Calu3 (cell line): ENCODE measurements at regions not wholly inside any gene's neighbourhood (a gene's known extent, or its start where the extent isn't known, plus 50 kb on each side); places are given as distances from the start of the nearest gene placed in this dataset.

Source experiments
- BruUV-seq: library from RNA; stranded (reverse); fragments of 400-500 nt; replicated peaks from 2 replicates; lab custom pipeline; 2021; lab: Mats Ljungman, UMichigan
- CTCF ChIA-PET: fragments of 300-600 bp; sonication (Branson Sonifier 250); formaldehyde crosslinking; loops from one replicate; lab custom pipeline; 2022; ENCODE audit warnings: antibody characterized with exemption; lab: Charles Lee
- DNase-seq: peaks from one replicate; pipeline ENCODE4 v3.0.0; 2022
- H3K27ac Mint-ChIP-seq: one replicate; pipeline ENCODE4 v1.8.0; 2022; ENCODE audit warnings: mixed read lengths; ENCODE audit not compliant: unreplicated experiment
- H3K27me3 Mint-ChIP-seq: one replicate; pipeline ENCODE4 v1.8.0; 2022; ENCODE audit warnings: mixed read lengths; ENCODE audit not compliant: unreplicated experiment
- H3K36me3 Mint-ChIP-seq: one replicate; pipeline ENCODE4 v1.8.0; 2022; ENCODE audit warnings: mild to moderate bottlenecking, moderate library complexity, mixed read lengths; ENCODE audit not compliant: insufficient read depth, unreplicated experiment
- H3K4me1 Mint-ChIP-seq: one replicate; pipeline ENCODE4 v1.8.0; 2022; ENCODE audit warnings: mild to moderate bottlenecking, low read depth, mixed read lengths; ENCODE audit not compliant: unreplicated experiment
- H3K4me3 Mint-ChIP-seq: one replicate; pipeline ENCODE4 v1.8.0; 2022; ENCODE audit warnings: mild to moderate bottlenecking, low read depth, moderate library complexity, mixed read lengths; ENCODE audit not compliant: unreplicated experiment
- H3K9me3 Mint-ChIP-seq: one replicate; pipeline ENCODE4 v1.8.0; 2022; ENCODE audit warnings: low read depth, mixed read lengths; ENCODE audit not compliant: unreplicated experiment
- intact Hi-C: fragments of 100-400 bp; cut with micrococcal nuclease; formaldehyde crosslinking; loops from one replicate; pipeline ENCODE4 v1.10.0; 2022; ENCODE audit not compliant: unreplicated experiment
- TF ChIP-seq, protein P1 (sequence below): fragments of 200-600 bp; IDR thresholded peaks from one replicate; pipeline ENCODE4 v1.8.0; 2022; ENCODE audit warnings: antibody characterized with exemption; ENCODE audit not compliant: unreplicated experiment

DNA sequence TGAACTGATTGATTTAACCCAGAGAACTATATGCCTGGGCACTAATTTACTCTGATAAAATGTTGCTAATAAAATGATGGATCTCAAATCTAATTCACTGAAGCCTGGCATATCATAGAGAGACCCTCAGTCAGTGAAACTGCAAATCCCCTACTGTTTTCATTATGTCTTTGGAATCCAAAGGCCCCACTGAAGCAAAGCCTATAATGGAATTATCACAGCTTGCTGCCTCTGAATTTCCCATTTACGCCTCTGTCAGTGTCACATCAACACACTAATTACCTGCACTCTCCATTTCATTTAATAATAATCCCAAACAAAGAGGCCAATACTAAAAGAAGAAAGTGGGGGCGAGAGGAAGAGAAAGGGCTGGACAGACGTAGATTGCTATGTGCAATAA lies 470.9 kb downstream of the MBD2 start:
- H3K27me3 Mint-ChIP-seq = no peaks in the 10 kb centered on the region
- H3K36me3 Mint-ChIP-seq = no peaks in the 10 kb centered on the region

DNA sequence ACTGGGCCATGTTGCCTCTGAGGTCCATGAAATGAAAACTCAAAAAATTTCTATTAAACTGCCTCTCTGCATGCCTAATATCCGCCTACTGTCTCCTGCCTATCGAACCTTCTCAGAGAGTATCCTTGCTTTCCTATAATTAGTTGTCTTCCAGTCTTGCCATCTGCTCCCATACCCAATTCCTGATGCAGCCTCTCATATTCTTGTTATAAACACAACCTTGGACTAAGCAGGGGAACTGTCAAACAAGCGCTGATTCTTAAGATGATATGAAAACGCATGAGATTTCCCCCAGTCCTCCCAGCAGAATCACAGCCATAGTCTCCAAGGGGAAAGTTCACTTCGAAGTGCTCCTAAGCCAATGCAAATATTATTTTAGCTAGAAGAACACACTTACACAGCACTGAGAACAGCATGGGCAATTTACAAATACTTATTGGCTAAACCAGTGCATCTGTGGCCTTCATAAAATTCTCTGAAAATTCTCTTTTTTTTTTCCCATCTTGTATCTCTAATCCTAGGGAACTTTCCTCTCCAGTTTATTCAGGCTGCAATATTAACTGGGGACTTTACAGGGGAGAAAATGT lies 471.6 kb downstream of the MBD2 start:
- H3K27ac Mint-ChIP-seq = no peak overlapping the region
- BruUV-seq = no TSS peak
- no peaks in the 10 kb centered on the region for H3K27me3 Mint-ChIP-seq
- H3K36me3 Mint-ChIP-seq = no peaks in the 10 kb centered on the region
- no peak for DNase-seq
- H3K4me1 Mint-ChIP-seq = no peaks in the 10 kb centered on the region
- TF ChIP-seq, protein P1, sequence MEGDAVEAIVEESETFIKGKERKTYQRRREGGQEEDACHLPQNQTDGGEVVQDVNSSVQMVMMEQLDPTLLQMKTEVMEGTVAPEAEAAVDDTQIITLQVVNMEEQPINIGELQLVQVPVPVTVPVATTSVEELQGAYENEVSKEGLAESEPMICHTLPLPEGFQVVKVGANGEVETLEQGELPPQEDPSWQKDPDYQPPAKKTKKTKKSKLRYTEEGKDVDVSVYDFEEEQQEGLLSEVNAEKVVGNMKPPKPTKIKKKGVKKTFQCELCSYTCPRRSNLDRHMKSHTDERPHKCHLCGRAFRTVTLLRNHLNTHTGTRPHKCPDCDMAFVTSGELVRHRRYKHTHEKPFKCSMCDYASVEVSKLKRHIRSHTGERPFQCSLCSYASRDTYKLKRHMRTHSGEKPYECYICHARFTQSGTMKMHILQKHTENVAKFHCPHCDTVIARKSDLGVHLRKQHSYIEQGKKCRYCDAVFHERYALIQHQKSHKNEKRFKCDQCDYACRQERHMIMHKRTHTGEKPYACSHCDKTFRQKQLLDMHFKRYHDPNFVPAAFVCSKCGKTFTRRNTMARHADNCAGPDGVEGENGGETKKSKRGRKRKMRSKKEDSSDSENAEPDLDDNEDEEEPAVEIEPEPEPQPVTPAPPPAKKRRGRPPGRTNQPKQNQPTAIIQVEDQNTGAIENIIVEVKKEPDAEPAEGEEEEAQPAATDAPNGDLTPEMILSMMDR = no peak
- H3K9me3 Mint-ChIP-seq = no peaks in the 10 kb centered on the region
- CTCF ChIA-PET = no interaction called here
- intact Hi-C loops = no loop called here
- H3K4me3 Mint-ChIP-seq = no peak overlapping the region

More for the DNA sequence above, 470.9 kb downstream of the MBD2 start:
- TF ChIP-seq, protein P1 = no peak
- no peak overlapping the region for H3K27ac Mint-ChIP-seq
- BruUV-seq = no TSS peak
- H3K4me1 Mint-ChIP-seq = no peaks in the 10 kb centered on the region
- no peak overlapping the region for H3K4me3 Mint-ChIP-seq
- CTCF ChIA-PET = no interaction called here
- peaks cover 4% of the 10 kb centered on the region for H3K9me3 Mint-ChIP-seq
- DNase-seq = no peak
- intact Hi-C loops = no loop called here

- BruUV-seq = no TSS peak
- Mint-ChIP-seq H3K36me3 (no peaks in the 10 kb centered on the region), H3K27ac (no peak overlapping the region), H3K27me3 (no peaks in the 10 kb centered on the region), H3K4me1 (no peaks in the 10 kb centered on the region), H3K9me3 (no peaks in the 10 kb centered on the region), H3K4me3 (no peak overlapping the region)
- CTCF ChIA-PET = no interaction called here
- intact Hi-C loops = no loop called here
- TF ChIP-seq, protein P1 = no peak
- DNase-seq = no peak
These were observed 474.7 kb downstream of the MBD2 start for GRCh38 chr18:53749766-53750165.

- no peak overlapping the region for H3K4me3 Mint-ChIP-seq
- BruUV-seq = no TSS peak
These were observed 476.8 kb downstream of the MBD2 start for GRCh38 chr18:53747663-53748160.

More at GRCh38 chr18:53747663-53748160, 476.8 kb downstream of the MBD2 start:
- Mint-ChIP-seq H3K27ac (no peak overlapping the region), H3K27me3 (no peaks in the 10 kb centered on the region), H3K36me3 (no peaks in the 10 kb centered on the region), H3K4me1 (no peaks in the 10 kb centered on the region), H3K9me3 (no peaks in the 10 kb centered on the region)
- intact Hi-C loops = no loop called here
- CTCF ChIA-PET = interaction anchor here (0.6 kb wide), 1 partner anchor 20 kb away, joined by 3 read pairs; no protein-coding TSS in a partner anchor
- no peak for DNase-seq
- TF ChIP-seq, protein P1 = no peak
